ENCODE measurements at regions not wholly inside any gene's neighbourhood (a gene's known extent, or its start where the extent isn't known, plus 50 kb on each side); places are given as distances from the start of the nearest gene placed in this dataset.

DNA sequence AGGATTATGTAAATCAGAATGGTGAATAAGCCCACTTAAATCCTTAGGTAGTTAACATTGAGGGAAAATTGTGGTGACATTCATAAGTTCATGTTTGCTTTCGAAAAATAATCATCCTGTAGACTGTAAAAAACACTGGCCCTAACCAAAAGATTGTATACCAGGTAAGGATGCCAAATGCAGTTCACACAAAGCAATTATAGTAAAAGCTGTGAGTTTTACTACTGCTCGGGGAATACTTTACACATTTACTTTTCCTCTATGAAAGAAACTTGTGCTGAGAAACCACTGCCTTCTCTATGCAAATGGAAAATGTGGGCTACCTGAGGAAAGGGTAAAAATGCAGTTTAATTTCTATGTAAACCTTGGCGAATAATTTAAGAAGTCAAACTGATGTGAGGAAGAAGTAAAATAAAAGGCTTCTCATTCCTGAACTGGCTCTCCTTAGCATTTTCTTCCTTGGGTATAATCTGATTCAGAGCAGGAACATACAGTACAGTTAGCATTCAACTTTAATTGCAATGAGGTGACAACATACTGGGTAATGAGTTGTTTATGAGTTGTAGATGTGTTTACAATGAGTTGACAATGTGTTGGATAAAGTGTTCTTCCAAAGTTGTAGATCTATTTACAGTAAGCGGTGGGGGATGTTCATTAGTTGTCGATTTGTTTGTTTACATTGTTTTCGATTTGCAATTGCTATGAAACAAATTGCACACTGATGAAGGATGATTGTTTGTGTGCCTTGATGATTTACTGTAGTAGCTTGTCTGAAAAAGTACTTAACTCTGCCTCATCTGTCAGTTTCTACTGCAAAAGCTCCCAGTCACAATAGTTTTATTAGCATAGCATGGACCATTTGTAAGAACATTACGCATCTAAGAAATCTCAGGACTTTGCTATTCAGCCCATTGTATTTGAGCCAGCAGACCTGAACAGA, 453.0 kb upstream of the DPH6 start:
- H3K36me3 ChIP-seq = no peaks in the 10 kb centered on the region
- no peaks in the 10 kb centered on the region for H3K4me1 ChIP-seq
- no peaks in the 10 kb centered on the region for H3K9me3 ChIP-seq
- WGBS, 5 donors = 57 to 73% (median 59%) methylated on average over 7 of the region's 7 CpGs
- H3K4me3 ChIP-seq = no peak overlapping the region
- no peaks in the 10 kb centered on the region for H3K27me3 ChIP-seq
- intact Hi-C loops (cut with DNase I; ENCODE audit: low total_unique reads) = no loop called here
- no peak overlapping the region for H3K27ac ChIP-seq
- DNase-seq = no peak
- TF ChIP-seq EP300 (IDR thresholded peaks at IDR 0.05) (no peak), POLR2A (IDR thresholded peaks at IDR 0.05) (no peak), POLR2AphosphoS5 (IDR thresholded peaks at IDR 0.05) (no peak)
- TF ChIP-seq, protein P1, sequence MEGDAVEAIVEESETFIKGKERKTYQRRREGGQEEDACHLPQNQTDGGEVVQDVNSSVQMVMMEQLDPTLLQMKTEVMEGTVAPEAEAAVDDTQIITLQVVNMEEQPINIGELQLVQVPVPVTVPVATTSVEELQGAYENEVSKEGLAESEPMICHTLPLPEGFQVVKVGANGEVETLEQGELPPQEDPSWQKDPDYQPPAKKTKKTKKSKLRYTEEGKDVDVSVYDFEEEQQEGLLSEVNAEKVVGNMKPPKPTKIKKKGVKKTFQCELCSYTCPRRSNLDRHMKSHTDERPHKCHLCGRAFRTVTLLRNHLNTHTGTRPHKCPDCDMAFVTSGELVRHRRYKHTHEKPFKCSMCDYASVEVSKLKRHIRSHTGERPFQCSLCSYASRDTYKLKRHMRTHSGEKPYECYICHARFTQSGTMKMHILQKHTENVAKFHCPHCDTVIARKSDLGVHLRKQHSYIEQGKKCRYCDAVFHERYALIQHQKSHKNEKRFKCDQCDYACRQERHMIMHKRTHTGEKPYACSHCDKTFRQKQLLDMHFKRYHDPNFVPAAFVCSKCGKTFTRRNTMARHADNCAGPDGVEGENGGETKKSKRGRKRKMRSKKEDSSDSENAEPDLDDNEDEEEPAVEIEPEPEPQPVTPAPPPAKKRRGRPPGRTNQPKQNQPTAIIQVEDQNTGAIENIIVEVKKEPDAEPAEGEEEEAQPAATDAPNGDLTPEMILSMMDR (IDR thresholded peaks at IDR 0.05) = no peak

DNA sequence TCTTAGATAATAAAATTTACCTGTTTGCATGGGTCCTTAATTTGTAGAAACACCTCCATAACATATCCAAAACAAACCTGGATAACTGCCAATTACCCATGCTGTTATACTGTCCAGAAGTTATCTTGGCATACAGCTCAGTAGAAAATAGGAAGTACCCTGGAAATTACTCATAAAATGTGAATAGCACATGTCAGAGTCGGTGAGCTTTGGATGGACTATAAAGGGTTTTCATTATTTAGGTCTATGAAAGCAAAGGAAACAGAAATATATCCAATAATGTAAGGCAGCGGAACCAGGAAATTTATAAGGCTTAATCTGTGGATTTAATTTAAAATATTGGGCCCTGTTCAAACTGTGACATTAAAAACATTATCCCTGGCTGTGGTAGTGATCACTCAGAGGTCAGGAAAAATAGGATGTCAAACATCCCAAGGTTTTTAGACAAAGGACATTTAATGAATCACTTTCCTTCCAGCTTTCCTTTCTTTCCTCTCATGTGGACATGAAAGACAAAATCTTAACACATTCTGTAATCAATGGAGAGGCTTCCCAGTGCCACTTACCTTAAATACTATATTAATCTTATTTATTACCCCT, 459.0 kb upstream of the DPH6 start:
- intact Hi-C loops (cut with DNase I; ENCODE audit: low total_unique reads) = no loop called here
- no peaks in the 10 kb centered on the region for H3K36me3 ChIP-seq
- DNase-seq = no peak
- no peak overlapping the region for H3K4me3 ChIP-seq
- no peak overlapping the region for H3K27ac ChIP-seq
- H3K27me3 ChIP-seq = no peaks in the 10 kb centered on the region
- TF ChIP-seq POLR2A (IDR thresholded peaks at IDR 0.05) (no peak), POLR2AphosphoS5 (IDR thresholded peaks at IDR 0.05) (no peak), EP300 (IDR thresholded peaks at IDR 0.05) (no peak)
- TF ChIP-seq, protein P1 (IDR thresholded peaks at IDR 0.05) = no peak
- WGBS, 5 donors = 69 to 86% (median 81%) methylated on average over 2 of the region's 2 CpGs
- peaks cover 0 to 17% (median 5%) of the 10 kb centered on the region in 4 donors for H3K9me3 ChIP-seq
- no peaks in the 10 kb centered on the region for H3K4me1 ChIP-seq

DNA sequence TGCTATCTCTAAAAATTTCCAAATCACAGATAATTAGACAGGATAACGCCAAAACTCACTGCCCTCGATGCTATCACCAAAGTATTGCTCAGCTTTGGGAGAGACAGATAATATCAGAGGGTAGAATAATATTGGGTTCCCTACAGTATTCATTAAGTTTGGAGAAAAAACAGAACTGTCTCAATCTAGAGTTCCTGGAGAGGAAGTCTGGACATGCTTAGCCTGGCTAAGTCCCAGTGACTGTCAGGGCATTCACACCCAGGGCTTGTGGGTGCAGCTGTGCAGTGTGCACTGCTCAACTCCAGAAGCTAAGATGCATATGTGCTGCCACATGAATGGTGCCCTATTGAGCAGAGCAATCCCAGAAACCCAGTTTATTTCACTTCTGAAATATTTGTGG, 459.6 kb upstream of the DPH6 start:
- intact Hi-C loops (cut with DNase I; ENCODE audit: low total_unique reads) = no loop called here
- WGBS, 5 donors = 82 to 91% (median 84%) methylated on average over 2 of the region's 2 CpGs
- Histone ChIP-seq H3K9me3 (peaks cover 0 to 17% (median 5%) of the 10 kb centered on the region in 4 donors), H3K27me3 (no peaks in the 10 kb centered on the region), H3K4me3 (no peak overlapping the region), H3K27ac (no peak overlapping the region), H3K4me1 (no peaks in the 10 kb centered on the region), H3K36me3 (no peaks in the 10 kb centered on the region)
- DNase-seq = no peak
- TF ChIP-seq POLR2AphosphoS5 (IDR thresholded peaks at IDR 0.05) = no peak

DNA sequence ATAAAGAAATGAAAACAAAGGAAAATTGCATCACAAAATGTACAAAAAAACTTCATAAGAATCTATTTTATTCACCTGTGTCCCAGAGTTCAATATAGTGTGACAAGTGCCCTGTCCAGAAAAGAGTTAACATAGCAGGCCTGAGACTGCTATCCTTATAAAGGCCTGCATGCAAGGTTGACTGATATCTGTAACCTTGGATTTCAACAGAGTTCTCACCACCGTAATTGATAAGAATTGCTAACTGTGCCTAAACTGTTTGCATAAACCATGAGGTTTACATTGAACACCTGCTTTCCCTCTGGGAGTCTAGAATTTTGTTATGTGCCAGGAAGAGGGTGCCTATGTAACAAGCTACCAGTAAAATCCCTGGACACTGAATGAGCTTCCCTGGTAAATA, 461.7 kb upstream of the DPH6 start:
- TF ChIP-seq POLR2A (IDR thresholded peaks at IDR 0.05) (no peak), POLR2AphosphoS5 (IDR thresholded peaks at IDR 0.05) (no peak), EP300 (IDR thresholded peaks at IDR 0.05) (no peak)
- TF ChIP-seq, protein P1 (IDR thresholded peaks at IDR 0.05) = no peak
- Histone ChIP-seq H3K36me3 (no peaks in the 10 kb centered on the region), H3K27me3 (no peaks in the 10 kb centered on the region), H3K27ac (no peak overlapping the region), H3K9me3 (peaks cover 0 to 17% (median 5%) of the 10 kb centered on the region in 4 donors), H3K4me1 (no peaks in the 10 kb centered on the region), H3K4me3 (no peak overlapping the region)
- 31 to 53% (median 46%) methylated on average over 1 of the region's 1 CpG for WGBS, 5 donors
- intact Hi-C loops (cut with DNase I; ENCODE audit: low total_unique reads) = no loop called here
- no peak for DNase-seq

DNA sequence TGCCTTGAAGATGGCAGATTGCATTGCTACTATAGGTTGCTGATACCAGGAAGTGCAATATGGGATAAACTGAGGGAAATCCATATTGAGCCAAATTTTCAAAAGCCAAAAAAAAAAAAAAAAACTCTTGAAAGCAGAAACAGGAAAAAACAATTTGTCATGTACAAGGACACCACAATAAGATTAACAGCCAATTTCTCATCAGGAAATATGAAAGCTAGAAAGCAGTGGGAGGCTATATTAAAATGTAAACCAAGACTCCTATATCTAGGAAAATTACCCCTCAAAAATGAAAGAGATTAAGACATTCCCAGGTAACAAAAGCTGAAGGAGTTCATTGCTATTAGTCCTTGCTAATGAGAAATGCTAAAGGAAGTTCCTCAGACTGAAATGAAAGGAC, 462.8 kb upstream of the DPH6 start:
- no peaks in the 10 kb centered on the region for H3K4me1 ChIP-seq
- intact Hi-C loops (cut with DNase I; ENCODE audit: low total_unique reads) = no loop called here
- no peak for DNase-seq
- no peaks in the 10 kb centered on the region for H3K36me3 ChIP-seq
- no peak overlapping the region for H3K27ac ChIP-seq
- TF ChIP-seq, protein P1 (IDR thresholded peaks at IDR 0.05) = no peak
- TF ChIP-seq EP300 (IDR thresholded peaks at IDR 0.05) (no peak), POLR2AphosphoS5 (IDR thresholded peaks at IDR 0.05) (no peak), POLR2A (IDR thresholded peaks at IDR 0.05) (no peak)
- H3K27me3 ChIP-seq = no peaks in the 10 kb centered on the region
- H3K9me3 ChIP-seq = peaks cover 0 to 17% (median 5%) of the 10 kb centered on the region in 4 donors
- no peak overlapping the region for H3K4me3 ChIP-seq
